GM23248 (cell line): ENCODE measurements at regions not wholly inside any gene's neighbourhood (a gene's known extent, or its start where the extent isn't known, plus 50 kb on each side); places are given as distances from the start of the nearest gene placed in this dataset.
"Not testable (repeated sequence)": the region's sequence is repeated elsewhere in the genome, so short reads cannot be mapped to it uniquely, and the experiment has no call there.

ENCODE experiments used
- DNase-seq: peaks from one replicate; pipeline ENCODE4 v3.0.0-alpha.2; 2015
- H2AFZ ChIP-seq: fragments of 200-600 bp; sonication (generic); 2 replicates; pipeline ENCODE4 v1.6.1; 2016; ENCODE audit warnings: antibody characterized with exemption
- H3F3A ChIP-seq: fragments of 200-600 bp; sonication (generic); 2 replicates; pipeline ENCODE4 v1.6.1; 2016; ENCODE audit warnings: mild to moderate bottlenecking, antibody characterized with exemption, mixed run types; ENCODE audit not compliant: insufficient read depth
- H3K27ac ChIP-seq: fragments of 200-600 bp; sonication (generic); 2 replicates; pipeline ENCODE4 v1.5.1; 2016; ENCODE audit warnings: mild to moderate bottlenecking
- H3K27me3 ChIP-seq: fragments of 200-600 bp; sonication (generic); replicated peaks from 2 replicates; pipeline ENCODE4 v1.6.1; 2016; ENCODE audit warnings: mild to moderate bottlenecking; ENCODE audit not compliant: insufficient read depth
- H3K36me3 ChIP-seq: fragments of 200-600 bp; sonication (generic); 2 replicates; pipeline ENCODE4 v1.6.1; 2016; ENCODE audit warnings: low read depth, mild to moderate bottlenecking
- H3K4me1 ChIP-seq: fragments of 200-600 bp; sonication (generic); 2 replicates; pipeline ENCODE4 v1.6.1; 2016; ENCODE audit warnings: mild to moderate bottlenecking; ENCODE audit not compliant: insufficient read depth
- H3K4me2 ChIP-seq: fragments of 200-600 bp; sonication (generic); one replicate; pipeline ENCODE4 v1.6.1; 2016; ENCODE audit warnings: mild to moderate bottlenecking; ENCODE audit not compliant: unreplicated experiment
- H3K4me3 ChIP-seq: fragments of 200-600 bp; sonication (generic); 2 replicates; pipeline ENCODE4 v1.5.1; 2016; ENCODE audit warnings: mild to moderate bottlenecking
- H3K79me2 ChIP-seq: fragments of 200-600 bp; sonication (generic); 2 replicates; pipeline ENCODE4 v1.6.1; 2016; ENCODE audit warnings: mild to moderate bottlenecking; ENCODE audit not compliant: insufficient read depth
- H3K9ac ChIP-seq: fragments of 200-600 bp; sonication (generic); 2 replicates; pipeline ENCODE4 v1.6.1; 2016; ENCODE audit warnings: mild to moderate bottlenecking
- H3K9me2 ChIP-seq: fragments of 200-600 bp; sonication (generic); 2 replicates; pipeline ENCODE4 v1.6.1; 2016; ENCODE audit warnings: mixed run types, mild to moderate bottlenecking, moderate library complexity; ENCODE audit not compliant: insufficient read depth
- H3K9me3 ChIP-seq: fragments of 200-600 bp; sonication (generic); one replicate; pipeline ENCODE4 v1.6.1; 2017; ENCODE audit warnings: low read depth
- H4K20me1 ChIP-seq: fragments of 200-600 bp; sonication (generic); 2 replicates; pipeline ENCODE4 v1.6.0; 2016; ENCODE audit not compliant: insufficient read depth
- EZH2 ChIP-seq: fragments of 200-600 bp; sonication (generic); IDR thresholded peaks from 2 replicates; pipeline ENCODE4 v1.6.1; 2018; ENCODE audit warnings: antibody characterized with exemption, mild to moderate bottlenecking; ENCODE audit not compliant: insufficient read depth, poor library complexity, severe bottlenecking
- EZH2phosphoT487 ChIP-seq: fragments of 200-600 bp; sonication (generic); IDR thresholded peaks from 2 replicates; pipeline ENCODE4 v1.6.1; 2018; ENCODE audit warnings: antibody characterized with exemption, moderate library complexity, mild to moderate bottlenecking, low read depth; ENCODE audit not compliant: insufficient read depth
- WGBS, 2 experiments: methylation state at CpG; one replicate each; pipeline ENCODE4 v1.1.6; 2015 to 2017; ENCODE audit warnings: low lambda C conversion rate in 2 of 2, low coverage in 1 of 2; ENCODE audit errors: missing lambda C conversion rate in 2 of 2; 5-methylcytosine and 5-hydroxymethylcytosine counted together
- in situ Hi-C: fragments of 300-500 bp; cut with MboI; formaldehyde crosslinking; loops from 2 replicates; pipeline ENCODE4 v1.15.0; 2020

DNA sequence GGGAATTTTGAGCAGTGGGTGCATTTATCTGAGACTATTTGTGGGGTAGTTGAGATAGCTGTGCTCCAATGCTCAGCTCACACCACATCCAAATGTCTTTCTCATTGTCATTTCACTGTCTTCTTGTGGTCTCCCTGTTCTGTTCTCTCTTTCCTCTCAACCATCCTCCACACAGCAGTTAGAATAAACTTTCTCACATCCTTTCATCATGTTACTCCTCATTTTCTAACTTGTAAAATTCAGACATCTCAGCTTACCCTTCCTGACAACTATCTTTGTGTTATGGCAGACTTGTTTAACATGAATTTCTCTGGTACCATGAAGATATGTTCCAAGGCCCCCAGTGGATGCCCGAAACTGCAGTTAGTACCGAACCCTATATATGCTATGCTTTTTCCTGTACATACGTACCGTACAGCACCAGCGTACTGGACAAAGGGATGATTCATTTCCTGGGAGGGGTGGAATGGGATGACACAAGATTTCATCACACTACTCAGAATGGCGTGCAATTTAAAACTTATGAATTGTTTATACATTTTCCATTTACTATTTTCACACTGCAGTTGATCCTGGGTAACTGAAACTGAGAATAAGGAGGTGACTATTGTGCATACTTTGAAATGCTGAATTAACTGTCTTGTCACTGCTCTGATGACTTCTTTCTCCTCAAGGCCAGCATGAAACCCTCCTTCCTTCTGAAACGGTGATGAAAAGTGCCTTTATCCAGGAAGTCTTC, 177.1 kb upstream of the SLC38A2 start:
- Histone ChIP-seq H3K27me3 (no peaks in the 10 kb centered on the region), H3K9me3 (no peaks in the 10 kb centered on the region), H3K4me1 (peaks cover 67% of the 10 kb centered on the region), H3K9me2 (no peaks in the 10 kb centered on the region), H3K27ac (peak overlapping the region; percentile 96), H2AFZ (peak overlapping the region; percentile 66), H3K79me2 (peaks cover 13% of the 10 kb centered on the region), H3F3A (peaks cover 76% of the 10 kb centered on the region), H3K9ac (peak overlapping the region; percentile 59), H4K20me1 (no peaks in the 10 kb centered on the region), H3K36me3 (no peaks in the 10 kb centered on the region), H3K4me2 (peak overlapping the region; percentile 55), H3K4me3 (no peak overlapping the region)
- WGBS, 2 experiments = 30 to 34% methylated on average over 7 of the region's 7 CpGs
- in situ Hi-C loops = no loop called here
- DNase-seq = peak; percentile 90
- no peak for TF ChIP-seq EZH2
- no peak for TF ChIP-seq EZH2phosphoT487

DNA sequence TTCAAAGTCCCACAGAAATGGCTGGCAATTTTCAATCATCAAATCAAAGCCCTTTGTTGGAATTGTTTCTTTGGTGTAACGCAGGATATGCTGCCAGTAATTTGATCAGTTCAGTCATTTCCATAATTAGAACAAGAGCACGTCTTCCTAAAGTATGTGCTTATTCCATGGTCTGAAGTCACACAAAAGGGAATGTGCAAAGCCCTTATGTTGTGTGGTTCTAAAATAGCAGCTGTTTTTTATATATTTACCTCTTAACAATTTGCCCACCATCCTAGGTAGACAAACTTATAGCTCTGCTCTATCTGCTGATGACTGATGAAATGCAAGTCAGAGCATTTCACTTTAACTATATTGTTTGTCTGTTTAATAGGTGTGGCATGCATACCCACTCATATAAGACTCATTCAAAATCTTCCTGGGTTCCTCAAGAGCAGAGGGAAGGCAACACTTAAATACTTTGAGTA, 176.1 kb upstream of the SLC38A2 start:
- Histone ChIP-seq H3F3A (peaks cover 67% of the 10 kb centered on the region), H3K9ac (peak overlapping the region; percentile 59), H3K4me2 (peak overlapping the region; percentile 55), H3K4me1 (peaks cover 57% of the 10 kb centered on the region), H3K4me3 (no peak overlapping the region), H3K36me3 (no peaks in the 10 kb centered on the region), H2AFZ (peak overlapping the region; percentile 63), H4K20me1 (no peaks in the 10 kb centered on the region), H3K9me2 (no peaks in the 10 kb centered on the region), H3K9me3 (no peaks in the 10 kb centered on the region), H3K27me3 (no peaks in the 10 kb centered on the region), H3K79me2 (peaks cover 13% of the 10 kb centered on the region), H3K27ac (peak overlapping the region; percentile 96)
- in situ Hi-C loops = no loop called here
- TF ChIP-seq EZH2 = no peak
- no peak for TF ChIP-seq EZH2phosphoT487
- 2 to 5% methylated on average over 2 of the region's 2 CpGs for WGBS, 2 experiments
- DNase-seq = peak; percentile 52

DNA sequence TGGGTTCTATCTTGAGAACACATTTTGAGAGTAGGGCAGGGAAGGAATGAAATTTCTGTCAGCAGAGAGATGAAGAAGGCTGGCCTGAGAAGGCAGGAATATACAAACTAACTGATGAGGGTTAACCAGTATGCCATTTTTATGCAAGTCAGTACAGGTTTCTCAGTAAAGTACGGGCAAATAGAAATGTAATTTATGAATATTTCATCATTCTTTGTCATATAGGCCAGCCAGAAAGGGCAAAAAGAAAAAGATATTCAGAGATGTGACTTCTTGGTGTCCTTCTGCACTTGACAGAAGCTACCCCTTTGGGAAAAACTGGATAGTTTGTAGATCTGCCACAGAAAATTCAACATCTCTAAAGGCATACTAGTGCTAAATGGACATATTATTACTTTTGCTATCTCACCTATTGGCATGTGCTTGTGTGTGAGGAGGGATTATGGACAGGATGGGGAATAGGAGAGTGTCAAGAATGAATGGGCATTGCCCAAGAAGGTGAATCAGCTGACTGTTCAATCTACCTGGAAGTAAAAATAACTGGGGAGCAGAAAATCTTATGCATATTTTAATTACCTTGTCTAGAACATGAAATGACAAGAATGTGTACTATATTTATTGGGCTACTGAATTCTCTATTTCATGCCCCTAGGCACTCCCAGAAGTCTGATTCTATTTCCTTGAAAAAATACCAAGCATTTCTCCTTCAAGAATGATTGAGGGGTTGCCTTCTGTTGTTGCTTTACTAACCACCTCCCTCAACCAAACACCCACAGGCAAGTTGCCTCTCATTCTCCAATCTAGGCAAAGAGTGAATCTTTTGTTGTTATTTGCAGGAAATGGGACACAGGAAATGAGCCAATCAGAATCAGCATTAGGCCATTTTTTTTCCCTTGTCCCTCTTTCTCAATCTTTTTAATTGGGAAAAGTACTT, 175.1 kb upstream of the SLC38A2 start:
- no peaks in the 10 kb centered on the region for H4K20me1 ChIP-seq
- H3K9ac ChIP-seq = no peak overlapping the region
- H3K36me3 ChIP-seq = no peaks in the 10 kb centered on the region
- H3K4me1 ChIP-seq = peaks cover 47% of the 10 kb centered on the region
- in situ Hi-C loops = no loop called here
- peak; percentile 29 for DNase-seq
- H3K27ac ChIP-seq = peak overlapping the region; percentile 96
- H3K79me2 ChIP-seq = peaks cover 13% of the 10 kb centered on the region
- no peaks in the 10 kb centered on the region for H3K27me3 ChIP-seq
- no peak for TF ChIP-seq EZH2phosphoT487
- no peak for TF ChIP-seq EZH2
- no peaks in the 10 kb centered on the region for H3K9me2 ChIP-seq
- no peak overlapping the region for H3K4me3 ChIP-seq
- peaks cover 58% of the 10 kb centered on the region for H3F3A ChIP-seq
- 94 to 95% methylated on average over 1 of the region's 1 CpG for WGBS, 2 experiments
- H2AFZ ChIP-seq = peak overlapping the region; percentile 63
- H3K9me3 ChIP-seq = no peaks in the 10 kb centered on the region
- H3K4me2 ChIP-seq = peak overlapping the region; percentile 55

DNA sequence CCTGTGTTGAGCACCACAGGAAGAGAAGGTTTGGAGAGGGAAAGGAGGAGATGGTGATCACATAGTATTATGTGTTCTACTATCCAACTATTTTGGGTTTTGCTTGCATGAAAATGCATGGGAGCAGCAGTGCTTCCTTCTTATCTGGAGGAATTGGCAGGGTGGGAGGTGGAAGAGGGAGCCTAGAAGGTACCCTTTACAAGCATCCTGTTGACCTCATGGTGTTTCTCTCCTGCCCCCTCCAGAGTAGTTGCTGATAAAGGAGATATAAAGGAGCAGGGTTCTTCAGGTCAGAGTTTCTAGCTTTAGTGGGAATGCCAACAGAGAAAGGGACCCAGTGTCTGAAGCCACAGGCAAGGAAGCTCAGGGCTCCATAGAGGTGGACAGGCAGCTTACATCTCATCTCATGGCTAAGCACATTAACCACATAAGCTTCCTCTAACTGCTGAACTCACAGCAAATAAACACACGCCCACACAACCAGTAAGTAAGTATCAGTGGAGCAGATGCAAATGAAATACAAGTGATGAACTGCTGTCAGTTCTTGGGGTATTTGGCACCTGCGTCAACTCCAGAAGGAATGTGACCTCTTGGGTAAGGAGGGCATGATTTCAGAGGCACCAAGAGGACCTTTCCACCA, 174.2 kb upstream of the SLC38A2 start:
- H3K36me3 ChIP-seq = no peaks in the 10 kb centered on the region
- peak overlapping the region; percentile 96; the same call in 1 of the 2 replicates for H3K27ac ChIP-seq
- no peak overlapping the region for H3K9ac ChIP-seq
- TF ChIP-seq EZH2phosphoT487 (no peak), EZH2 (no peak)
- H3F3A ChIP-seq = peaks cover 49% of the 10 kb centered on the region
- no peaks in the 10 kb centered on the region for H3K9me3 ChIP-seq
- H3K4me1 ChIP-seq = peaks cover 44% of the 10 kb centered on the region
- in situ Hi-C loops = no loop called here
- no peak overlapping the region for H3K4me3 ChIP-seq
- H3K79me2 ChIP-seq = peaks cover 11% of the 10 kb centered on the region
- H3K27me3 ChIP-seq = no peaks in the 10 kb centered on the region
- H2AFZ ChIP-seq = peak overlapping the region; percentile 25; the same call in 1 of the 2 replicates
- DNase-seq = peak; percentile 73
- H3K9me2 ChIP-seq = no peaks in the 10 kb centered on the region
- WGBS, 2 experiments = 59 to 62% methylated on average over 2 of the region's 2 CpGs
- H4K20me1 ChIP-seq = no peaks in the 10 kb centered on the region
- H3K4me2 ChIP-seq = no peak overlapping the region

DNA sequence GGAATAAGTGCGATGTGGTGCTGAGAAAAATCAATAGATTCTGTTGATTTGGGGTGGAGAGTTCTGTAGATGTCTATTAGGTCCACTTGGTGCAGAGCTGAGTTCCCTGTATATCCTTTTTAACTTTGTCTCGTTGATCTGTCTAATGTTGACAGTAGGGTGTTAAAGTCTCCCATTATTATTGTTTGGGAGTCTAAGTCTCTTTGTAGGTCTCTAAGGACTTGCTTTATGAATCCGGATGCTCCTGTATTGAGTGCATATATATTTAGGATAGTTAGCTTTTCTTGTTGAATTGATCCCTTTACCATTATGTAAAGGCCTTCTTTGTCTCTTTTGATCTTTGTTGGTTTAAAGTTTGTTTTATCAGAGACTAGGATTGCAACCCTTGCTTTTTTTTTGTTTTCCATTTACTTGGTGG, 170.8 kb upstream of the SLC38A2 start:
- H3K4me2 ChIP-seq, H3K79me2 ChIP-seq, H3K9ac ChIP-seq, H3K9me2 ChIP-seq, H4K20me1 ChIP-seq, DNase-seq, H3K4me3 ChIP-seq, H2AFZ ChIP-seq, H3K9me3 ChIP-seq, H3K27ac ChIP-seq, H3K36me3 ChIP-seq, H3K27me3 ChIP-seq, in situ Hi-C loops: not testable (repeated sequence)
- WGBS, 2 experiments = 90 to 92% methylated on average over 3 of the region's 3 CpGs
- Histone ChIP-seq H3K4me1 (peaks cover 23% of the 10 kb centered on the region), H3F3A (peaks cover 21% of the 10 kb centered on the region)
